ENCODE measurements at regions not wholly inside any gene's neighbourhood (a gene's known extent, or its start where the extent isn't known, plus 50 kb on each side); places are given as distances from the start of the nearest gene placed in this dataset.
"Not testable (repeated sequence)": the region's sequence is repeated elsewhere in the genome, so short reads cannot be mapped to it uniquely, and the experiment has no call there.

GRCh38 chrX:3994315-3994714, 280.9 kb upstream of the PRKX start:
- no peak for DNase-seq

GRCh38 chrX:3990569-3990968, 277.1 kb upstream of the PRKX start:
- no peak for DNase-seq

- DNase-seq = not testable (repeated sequence)
These were observed 258.8 kb upstream of the PRKX start for GRCh38 chrX:3972104-3972858.

- DNase-seq = no peak
These were observed 255.3 kb upstream of the PRKX start for GRCh38 chrX:3968749-3969148.

- DNase-seq = no peak
These were observed 250.5 kb upstream of the PRKX start for GRCh38 chrX:3963980-3964379.

GRCh38 chrX:3962511-3963311, 249.3 kb upstream of the PRKX start:
- DNase-seq = peak; percentile 4

GRCh38 chrX:3960952-3961351, 247.5 kb upstream of the PRKX start:
- DNase-seq = no peak

- no peak for DNase-seq
These were observed 238.4 kb upstream of the PRKX start for GRCh38 chrX:3951859-3952258.

- no peak for DNase-seq
These were observed 236.9 kb upstream of the PRKX start for GRCh38 chrX:3950373-3950772.

- DNase-seq = no peak
These were observed 230.5 kb upstream of the PRKX start for GRCh38 chrX:3943965-3944364.

GRCh38 chrX:3940000-3940610, 226.7 kb upstream of the PRKX start:
- peak; percentile 2 for DNase-seq

- no peak for DNase-seq
These were observed 225.1 kb upstream of the PRKX start for GRCh38 chrX:3938587-3938986.

GRCh38 chrX:3935196-3935595, 221.7 kb upstream of the PRKX start:
- DNase-seq = not testable (repeated sequence)

- DNase-seq = not testable (repeated sequence)
These were observed 207.1 kb upstream of the PRKX start for GRCh38 chrX:3920424-3921017.

- DNase-seq = not testable (repeated sequence)
These were observed 206.4 kb upstream of the PRKX start for GRCh38 chrX:3919668-3920423.

- DNase-seq = not testable (repeated sequence)
These were observed 201.4 kb upstream of the PRKX start for GRCh38 chrX:3914813-3915212.

- not testable (repeated sequence) for DNase-seq
These were observed 200.6 kb upstream of the PRKX start for GRCh38 chrX:3914059-3914458.

GRCh38 chrX:3911012-3911411, 197.6 kb upstream of the PRKX start:
- DNase-seq = not testable (repeated sequence)

- DNase-seq = not testable (repeated sequence)
These were observed 197.2 kb upstream of the PRKX start for GRCh38 chrX:3910611-3911010.

GRCh38 chrX:3905522-3906258, 192.2 kb upstream of the PRKX start:
- not testable (repeated sequence) for DNase-seq

GRCh38 chrX:3902222-3902621, 188.8 kb upstream of the PRKX start:
- not testable (repeated sequence) for DNase-seq

GRCh38 chrX:3896755-3897154, 183.3 kb upstream of the PRKX start:
- not testable (repeated sequence) for DNase-seq
